ENCODE measurements at regions not wholly inside any gene's neighbourhood (a gene's known extent, or its start where the extent isn't known, plus 50 kb on each side); places are given as distances from the start of the nearest gene placed in this dataset.

GRCh38 chr16:6898896-6899295 lies 433.7 kb upstream of the RBFOX1 start (continued):
- TF ChIP-seq ZBTB8A (tag by site-specific recombination; IDR thresholded peaks at IDR 0.05) (no peak), ZNF658 (tag by site-specific recombination; IDR thresholded peaks at IDR 0.05) (no peak), ZNF302 (tag by site-specific recombination; IDR thresholded peaks at IDR 0.05; ENCODE audit: low read depth) (no peak), SALL2 (tag by site-specific recombination; IDR thresholded peaks at IDR 0.05; ENCODE audit: borderline replicate concordance) (no peak), ZNF549 (tag by site-specific recombination; IDR thresholded peaks at IDR 0.05) (no peak), ZNF248 (tag by site-specific recombination; IDR thresholded peaks at IDR 0.05) (no peak), TCF7L2 (IDR thresholded peaks at IDR 0.05; ENCODE audit: borderline replicate concordance, low read depth, low read length) (no peak), ZNF510 (tag by site-specific recombination; IDR thresholded peaks at IDR 0.05; ENCODE audit: insufficient replicate concordance) (no peak), ZNF335 (tag by site-specific recombination; conservative IDR thresholded peaks at IDR 0.05) (no peak), ZSCAN4 (tag by site-specific recombination; IDR thresholded peaks at IDR 0.05) (no peak), ZNF76 (tag by site-specific recombination; IDR thresholded peaks at IDR 0.05; ENCODE audit: borderline replicate concordance, low read depth) (no peak), ZNF48 (tag by site-specific recombination; IDR thresholded peaks at IDR 0.05) (no peak), ZNF23 (tag by site-specific recombination; IDR thresholded peaks at IDR 0.05; ENCODE audit: borderline replicate concordance) (no peak)

GRCh38 chr16:6897876-6898485 lies 434.7 kb upstream of the RBFOX1 start:
- Histone ChIP-seq H3K36me3 (ENCODE audit: control insufficient read depth in 2 of 2, insufficient read depth in 1 of 2, low read length in 2 of 2) (no peaks in the 10 kb centered on the region), H3K4me1 (ENCODE audit: control insufficient read depth, insufficient read depth, low read length) (no peaks in the 10 kb centered on the region), H3K27ac (ENCODE audit: extremely low read depth, low read depth, low read length) (no peak overlapping the region), H3K4me3 (ENCODE audit: low read depth, low read length) (no peak overlapping the region), H3K9me3 (ENCODE audit: control insufficient read depth, insufficient read depth, low read depth, low read length) (no peaks in the 10 kb centered on the region)
- ChIA-PET POLR2A (no interaction called here), CTCF (no interaction called here)
- TF ChIP-seq ZNF449 (tag by site-specific recombination; IDR thresholded peaks at IDR 0.05) (no peak), REST (tag by site-specific recombination; IDR thresholded peaks at IDR 0.05) (no peak), ZNF707 (tag by site-specific recombination; IDR thresholded peaks at IDR 0.05) (no peak), ZNF266 (tag by site-specific recombination; IDR thresholded peaks at IDR 0.05; ENCODE audit: low read depth) (no peak), KLF8 (tag by site-specific recombination; IDR thresholded peaks at IDR 0.05) (no peak), REPIN1 (tag by site-specific recombination; IDR thresholded peaks at IDR 0.05; ENCODE audit: low read depth) (no peak), ZNF623 (tag by site-specific recombination; IDR thresholded peaks at IDR 0.05) (no peak), ZNF416 (tag by site-specific recombination; IDR thresholded peaks at IDR 0.05) (no peak), ZNF433 (tag by site-specific recombination; IDR thresholded peaks at IDR 0.05; ENCODE audit: low read depth) (no peak)

All from HEK293 (cell line).